GM19372 (cell line): ENCODE measurements at regions not wholly inside any gene's neighbourhood (a gene's known extent, or its start where the extent isn't known, plus 50 kb on each side); places are given as distances from the start of the nearest gene placed in this dataset.

Experiments
- ATAC-seq: cut with Tn5 transposase; IDR thresholded peaks from one replicate; pipeline ENCODE4 v1.9.1; 2021; ENCODE audit warnings: mild to moderate bottlenecking, low read depth, moderate library complexity; ENCODE audit not compliant: unreplicated experiment

DNA sequence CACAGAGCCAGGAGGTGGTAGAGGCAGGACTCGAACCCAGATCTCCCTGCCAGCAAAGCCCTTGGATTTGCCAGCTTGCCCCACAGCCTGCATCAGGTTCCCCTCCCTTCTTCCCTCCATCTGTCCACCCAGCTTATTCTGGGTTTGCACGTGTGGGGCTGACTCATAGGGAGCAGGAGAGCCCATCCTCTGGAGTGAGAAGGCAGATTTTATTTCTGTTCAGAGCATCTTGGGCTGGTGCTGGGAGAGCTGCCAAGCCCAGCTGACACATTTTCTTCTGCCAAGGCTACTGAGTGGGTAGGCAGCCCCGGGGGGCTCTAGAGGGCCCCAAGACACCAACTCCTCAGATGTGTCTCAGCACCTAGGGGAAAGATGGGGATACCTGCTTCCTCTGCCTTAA is 106.3 kb upstream of the CRHR1 start:
- no peak for ATAC-seq

DNA sequence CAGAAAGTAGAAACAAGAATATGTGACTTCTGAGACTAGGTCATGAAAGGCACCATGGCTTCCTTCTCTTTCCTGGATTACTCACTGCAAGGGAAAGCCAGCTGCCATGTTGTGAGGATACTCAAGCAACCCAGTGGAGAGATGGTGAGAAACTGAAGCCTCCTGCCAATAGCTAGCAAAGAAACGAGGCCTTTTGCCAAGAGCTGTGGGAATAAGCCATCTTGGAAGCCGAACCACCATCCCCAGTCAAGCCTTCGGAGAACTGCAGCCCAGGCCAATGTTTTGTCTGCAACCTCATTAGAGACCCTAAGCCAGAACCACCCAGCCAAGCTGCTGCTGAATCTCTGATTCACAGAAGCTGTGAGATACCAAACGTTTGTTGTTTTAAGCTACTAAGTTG is 104.7 kb upstream of the CRHR1 start:
- no peak for ATAC-seq

DNA sequence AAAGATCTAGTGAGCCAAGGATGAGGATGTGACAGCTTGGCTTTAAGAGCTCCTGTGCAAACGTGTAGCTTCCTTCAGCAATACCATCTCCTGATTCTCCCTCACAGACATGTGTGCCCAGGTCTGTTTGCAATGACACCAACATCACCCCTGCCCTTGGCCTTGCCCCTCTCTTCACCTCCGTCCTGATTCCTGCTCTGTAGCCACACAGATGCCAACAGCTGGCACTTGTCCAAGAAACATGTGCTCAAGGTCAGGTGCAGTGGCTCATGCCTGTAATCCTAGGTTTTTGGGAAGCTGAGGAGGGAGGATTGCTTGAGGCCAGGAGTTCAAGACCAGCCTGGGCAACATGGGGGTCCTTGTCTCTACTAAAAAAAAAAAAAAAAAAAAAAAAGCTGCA is 103.8 kb upstream of the CRHR1 start:
- no peak for ATAC-seq

DNA sequence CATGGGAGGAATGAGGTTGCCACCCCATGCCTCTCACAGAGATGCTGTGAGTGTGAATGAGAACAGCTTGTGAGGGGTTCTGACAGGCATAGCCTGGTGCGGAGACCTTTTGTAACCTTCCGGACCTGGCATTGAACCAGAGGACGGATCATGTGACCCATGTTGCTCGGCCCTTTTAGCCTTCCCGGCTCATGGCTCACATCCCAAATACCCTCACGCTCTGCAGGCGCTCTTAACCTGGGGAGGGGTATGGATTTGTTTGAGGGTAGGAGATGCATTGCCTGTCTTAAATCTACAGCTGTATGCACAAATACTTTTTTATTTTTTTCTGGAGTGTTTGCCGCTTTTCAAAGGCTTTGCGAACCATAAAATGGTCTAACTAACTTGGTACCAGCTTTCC is 102.4 kb upstream of the CRHR1 start:
- no peak for ATAC-seq

DNA sequence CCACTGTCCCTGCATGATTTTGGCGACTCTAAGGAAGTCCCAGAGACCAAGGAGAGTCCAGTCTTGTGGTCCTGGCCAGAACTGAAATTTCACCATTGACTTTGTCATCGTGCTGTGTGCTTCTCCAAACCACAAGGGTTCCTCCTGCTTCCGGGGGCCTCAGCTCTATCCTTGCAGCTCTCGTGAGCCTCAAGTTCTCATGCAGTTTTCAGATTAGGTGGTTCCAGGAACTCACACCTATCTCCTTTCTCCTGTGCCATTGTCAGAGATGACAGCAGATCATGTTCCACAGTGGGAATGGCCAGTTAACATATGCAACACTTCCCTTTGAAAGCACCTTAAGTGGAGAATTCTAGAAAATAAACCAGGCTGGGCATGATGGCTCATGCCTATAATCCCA is 97.9 kb upstream of the CRHR1 start:
- ATAC-seq, result no peak

DNA sequence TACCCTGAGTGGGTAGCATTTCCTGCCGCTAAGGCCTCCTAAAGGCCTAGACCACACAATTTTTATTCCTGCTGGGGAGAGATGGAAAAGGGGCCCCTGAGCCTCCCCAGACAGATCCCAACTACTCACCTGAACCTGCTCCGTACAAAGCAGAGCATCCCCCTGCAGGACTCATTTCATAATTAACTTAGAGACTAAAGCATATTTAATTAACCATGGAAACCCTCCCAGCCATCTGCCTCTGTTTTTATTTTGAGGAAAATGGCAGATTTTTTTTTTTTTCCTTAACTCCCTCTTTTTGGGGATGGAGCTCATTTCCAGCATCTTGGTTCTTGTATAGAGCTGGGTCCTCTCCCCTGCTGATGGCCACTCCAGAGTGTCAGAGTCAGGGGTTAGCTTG is 96.5 kb upstream of the CRHR1 start:
- ATAC-seq, result no peak

DNA sequence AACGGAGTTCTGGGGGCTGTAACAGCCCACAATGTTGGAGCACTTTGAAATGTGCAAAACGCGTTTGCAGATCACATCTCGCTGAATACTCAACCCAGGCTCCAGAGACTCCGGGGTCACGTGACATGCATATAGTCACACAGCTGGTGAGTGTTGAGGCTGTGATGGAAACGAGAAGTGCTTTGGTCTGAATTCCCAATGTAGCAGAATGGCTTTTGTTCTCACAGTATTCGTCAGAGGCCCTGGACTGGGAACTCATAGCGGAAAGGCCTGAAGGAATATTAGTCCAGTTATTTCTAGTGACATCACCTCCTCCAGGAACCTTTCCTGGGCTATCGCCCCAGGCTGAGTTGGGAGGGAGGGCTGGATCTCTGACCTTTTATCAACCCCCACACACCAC is 95.8 kb upstream of the CRHR1 start:
- no peak for ATAC-seq

DNA sequence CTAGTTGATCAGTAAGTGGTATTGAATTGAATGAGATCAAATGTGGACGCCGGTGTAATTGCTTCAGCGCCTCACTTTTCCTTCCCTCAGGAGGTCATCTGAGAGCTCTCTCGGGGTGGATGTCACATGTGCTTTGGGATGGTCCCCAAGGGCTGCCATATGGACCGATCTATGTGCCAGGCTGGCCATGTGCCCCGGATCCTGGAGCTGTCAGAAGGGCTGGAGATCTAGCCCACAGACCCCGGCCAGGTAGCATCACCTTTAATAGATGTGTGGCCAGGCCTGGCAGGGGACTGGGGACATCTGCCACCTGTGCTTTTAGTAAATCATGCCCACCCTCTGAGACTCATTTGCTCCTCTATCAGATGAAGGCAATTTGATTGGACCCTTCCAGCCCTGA is 95.3 kb upstream of the CRHR1 start:
- ATAC-seq, result no peak

DNA sequence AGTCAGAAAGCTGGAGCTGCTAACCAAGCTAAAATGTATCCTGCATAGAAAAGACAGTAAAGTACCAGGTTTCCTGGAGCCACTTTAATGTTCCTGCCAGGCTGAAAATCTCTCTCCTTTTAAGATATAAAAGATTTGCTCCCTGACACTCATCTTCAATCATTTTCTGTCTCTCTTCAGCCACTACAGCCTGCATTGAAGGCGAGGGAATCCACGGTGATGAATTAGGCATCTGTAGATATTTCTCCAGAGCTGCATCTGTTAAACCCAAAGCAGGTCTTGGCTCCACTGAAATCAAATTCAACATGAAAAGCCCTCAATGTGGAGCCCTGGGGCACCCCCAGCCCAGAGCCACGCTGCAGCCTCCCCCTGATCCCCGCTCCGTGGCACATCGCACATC is 94.7 kb upstream of the CRHR1 start:
- no peak for ATAC-seq

DNA sequence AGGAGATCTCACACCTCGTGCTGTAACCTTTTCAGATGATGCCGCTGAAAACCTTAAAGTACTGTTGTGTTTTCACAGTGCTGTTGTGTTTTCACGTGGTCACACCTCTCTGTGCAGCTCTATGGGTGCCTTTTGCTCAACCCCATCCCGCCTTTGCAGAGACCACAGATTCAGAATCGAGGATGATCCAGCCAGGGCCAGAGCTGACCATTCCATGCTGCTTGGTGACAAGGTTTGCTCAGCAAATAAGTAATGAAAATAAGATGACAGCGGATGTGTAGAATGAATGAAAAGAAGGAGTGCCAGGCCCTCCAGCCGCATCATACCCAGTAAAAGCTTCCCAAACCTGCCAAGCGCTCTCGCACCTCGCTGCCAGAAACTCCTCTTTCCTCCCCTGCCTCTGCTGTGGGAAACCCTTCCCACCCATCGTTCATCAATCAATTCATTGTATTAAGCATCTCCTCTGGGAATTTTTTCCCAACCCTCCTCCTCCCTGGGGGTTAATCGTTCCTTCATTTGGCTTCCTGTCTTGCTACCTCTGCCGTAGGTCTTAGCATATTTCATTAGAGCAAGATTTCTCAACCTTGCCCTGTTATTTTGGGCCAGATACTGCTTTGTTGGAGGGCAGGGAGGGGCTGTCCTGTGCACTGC is 93.4 kb upstream of the CRHR1 start:
- ATAC-seq, result no peak

DNA sequence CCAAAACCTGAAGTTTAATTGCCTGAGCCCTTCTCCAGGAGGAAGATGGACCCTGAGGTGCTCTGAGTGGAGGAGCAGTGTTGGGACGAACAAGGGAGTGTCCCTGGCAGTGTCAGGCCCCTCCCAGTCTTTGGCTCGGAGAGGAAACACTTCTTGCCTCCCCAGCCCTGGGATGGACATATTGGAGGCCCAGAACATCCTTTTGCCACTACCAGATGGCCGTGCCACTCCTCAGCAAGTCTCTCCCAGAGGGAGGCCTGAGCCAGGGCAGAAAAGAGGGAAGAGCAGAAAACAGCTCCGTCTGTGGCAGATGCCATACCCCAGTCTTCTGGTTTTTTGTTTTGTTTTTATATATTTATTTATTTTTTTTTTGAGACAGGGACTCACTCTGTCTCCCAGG is 91.5 kb upstream of the CRHR1 start:
- no peak for ATAC-seq

DNA sequence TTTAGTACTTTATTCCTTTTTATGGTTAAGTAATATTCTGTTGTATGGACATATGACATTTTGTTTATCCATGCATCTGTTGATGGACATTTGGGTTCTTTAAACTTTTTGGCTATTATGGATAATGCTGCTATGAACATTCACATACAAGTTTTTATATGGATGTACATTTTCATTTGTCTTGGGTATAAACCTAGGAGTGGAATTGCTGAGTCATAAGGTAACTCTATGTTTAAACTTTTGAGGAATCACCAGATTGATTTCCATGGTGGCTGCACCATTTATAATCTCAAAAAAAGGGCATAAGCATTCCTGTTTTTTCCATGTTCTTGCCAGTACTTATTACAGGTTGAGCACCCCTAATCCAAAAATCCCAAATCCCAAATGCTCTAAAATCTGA is 90.3 kb upstream of the CRHR1 start:
- ATAC-seq, result no peak

DNA sequence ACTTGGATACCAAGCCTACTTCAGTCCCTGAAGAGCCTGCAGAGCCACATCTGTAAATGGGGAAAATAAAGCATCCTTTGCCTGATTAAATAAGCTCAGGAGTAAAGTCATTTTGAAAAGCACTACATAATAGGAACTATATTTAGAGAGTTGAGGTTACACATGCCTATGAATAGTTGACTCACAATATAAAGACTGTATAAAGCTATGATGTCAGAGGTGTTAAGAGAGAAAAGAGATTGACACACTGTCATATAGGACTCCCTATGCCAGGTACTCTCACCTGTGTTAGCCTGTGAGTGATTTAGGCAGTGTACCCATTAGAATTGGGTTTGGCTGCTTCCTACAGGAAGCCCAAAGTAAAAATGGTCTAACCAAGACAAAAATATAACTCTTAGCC is 87.7 kb upstream of the CRHR1 start:
- no peak for ATAC-seq

DNA sequence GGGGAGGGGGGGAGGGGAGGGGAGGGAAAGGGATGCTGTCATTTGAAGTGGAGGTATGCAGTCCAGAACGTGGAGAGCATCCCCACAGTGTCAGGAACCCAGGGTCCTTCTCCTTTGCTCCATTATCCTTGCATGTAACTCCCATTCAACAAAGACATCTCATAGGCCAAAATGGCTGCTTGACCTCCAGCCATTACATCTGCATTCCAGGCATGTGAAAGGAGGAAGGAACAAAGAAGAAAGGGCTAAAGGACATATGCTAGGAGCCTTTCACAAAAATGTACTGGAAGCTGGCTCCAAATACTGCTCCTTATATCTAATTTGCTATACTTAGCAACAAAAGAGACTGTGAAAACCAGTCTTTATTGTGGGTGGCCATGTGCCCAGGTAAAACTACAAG is 87.0 kb upstream of the CRHR1 start:
- ATAC-seq, result no peak

DNA sequence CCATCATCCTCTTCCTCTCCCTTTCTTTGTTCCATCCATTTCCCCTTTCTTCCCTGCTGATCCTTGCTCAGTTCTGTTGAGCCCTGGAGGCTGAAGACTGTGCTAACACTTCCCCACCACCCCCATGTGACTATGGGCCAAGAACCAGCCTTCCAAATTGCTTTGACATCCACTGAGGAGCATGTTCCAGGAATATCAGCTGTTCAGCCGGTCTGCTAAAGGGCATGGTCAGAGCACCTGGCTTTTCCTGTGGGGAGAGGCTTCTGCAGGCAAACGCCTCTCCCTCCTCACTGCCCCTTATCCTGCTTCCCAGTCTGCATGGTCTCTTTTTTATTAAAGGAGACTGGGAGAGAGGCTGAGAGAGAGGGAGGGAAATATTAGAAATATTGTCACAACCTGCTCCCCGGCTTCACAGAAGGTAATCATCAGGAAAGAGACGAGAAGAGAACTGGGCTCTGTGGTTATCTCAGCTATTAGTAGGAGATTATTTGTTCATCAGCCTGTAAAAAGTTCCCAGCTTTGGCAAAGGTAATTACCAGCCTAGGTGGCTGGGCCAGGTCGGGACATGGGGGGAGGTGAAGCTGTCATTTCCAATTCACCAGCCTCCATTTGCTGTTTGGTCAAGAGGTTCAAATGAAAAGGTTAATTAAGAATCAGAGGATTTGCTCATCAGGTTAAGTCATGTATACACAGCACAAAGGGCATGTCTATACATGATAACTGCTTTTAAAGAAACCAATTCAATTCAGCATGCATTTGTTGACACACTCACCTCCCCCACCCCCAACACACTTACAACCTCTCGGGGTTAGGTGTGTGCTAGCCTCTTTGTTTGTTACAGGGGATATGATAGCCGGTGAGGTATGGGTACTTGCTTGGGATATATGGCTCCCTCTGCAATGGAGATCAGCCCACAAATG is 83.7 kb upstream of the CRHR1 start:
- ATAC-seq, result no peak

DNA sequence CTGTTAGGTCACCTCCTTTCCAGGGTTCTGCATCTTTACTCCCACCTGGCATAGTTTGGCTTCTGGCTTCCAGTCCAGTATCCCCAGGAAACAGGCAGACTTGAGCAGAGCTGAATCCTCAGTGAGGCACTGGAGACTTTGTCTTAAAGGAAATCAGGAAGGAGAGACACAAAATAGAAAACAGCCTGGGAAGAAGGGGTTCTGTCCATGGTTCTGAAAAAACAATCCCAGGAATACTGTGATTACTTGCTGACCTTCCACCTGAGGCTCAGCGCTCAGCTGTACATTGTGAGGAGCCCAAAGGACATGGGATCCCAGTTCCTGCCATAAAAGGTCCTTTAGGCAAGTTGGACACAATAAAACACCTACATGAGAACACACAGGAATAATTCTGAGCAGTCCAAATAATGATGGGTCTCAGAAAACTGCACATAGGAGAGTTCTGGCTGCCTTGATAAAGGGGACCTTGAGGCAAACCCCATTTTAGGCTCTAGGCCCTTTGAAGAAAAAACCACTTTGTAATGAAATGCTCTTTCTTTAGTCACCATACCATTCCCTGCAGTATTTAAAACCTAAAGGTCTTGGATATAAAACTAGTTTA is 81.4 kb upstream of the CRHR1 start:
- ATAC-seq, result no peak

DNA sequence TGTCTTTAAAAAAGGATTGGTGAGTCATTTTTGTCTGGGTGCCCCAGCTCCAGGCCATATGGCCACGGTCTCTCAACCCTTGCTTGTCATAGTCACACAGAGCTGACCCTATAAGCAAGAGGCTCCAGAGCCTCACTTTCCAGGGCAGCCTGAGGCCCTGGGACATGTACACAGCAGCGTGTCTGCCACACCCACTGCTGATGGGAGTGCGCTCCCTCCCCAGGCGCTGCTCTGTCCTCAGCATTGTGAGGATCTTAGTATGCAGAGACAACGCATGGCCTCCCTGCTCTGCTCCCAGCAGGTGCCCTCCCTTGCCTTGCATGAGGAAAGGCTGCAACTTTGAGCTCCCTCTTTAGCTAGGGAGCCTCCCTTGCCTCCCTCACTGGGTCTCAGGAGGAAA is 80.8 kb upstream of the CRHR1 start:
- no peak for ATAC-seq

DNA sequence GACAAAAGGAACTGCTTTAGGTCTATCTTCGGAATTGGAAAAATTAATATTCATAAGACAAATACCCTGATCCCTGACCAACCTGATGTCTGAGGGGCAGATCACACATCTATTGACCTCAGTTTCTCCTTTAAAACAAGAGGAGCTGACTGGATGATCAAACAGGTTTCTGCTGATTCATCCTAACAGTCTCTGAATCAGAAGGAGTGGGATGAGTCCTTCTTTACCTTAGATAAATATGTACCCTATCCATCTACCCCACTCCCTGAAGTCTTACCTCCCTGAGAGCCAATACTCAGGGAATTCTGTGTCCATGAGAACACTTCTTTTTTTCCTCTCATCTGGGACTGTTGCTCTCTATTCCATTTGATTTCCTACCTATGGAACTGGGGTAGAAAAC is 80.3 kb upstream of the CRHR1 start:
- ATAC-seq, result no peak

DNA sequence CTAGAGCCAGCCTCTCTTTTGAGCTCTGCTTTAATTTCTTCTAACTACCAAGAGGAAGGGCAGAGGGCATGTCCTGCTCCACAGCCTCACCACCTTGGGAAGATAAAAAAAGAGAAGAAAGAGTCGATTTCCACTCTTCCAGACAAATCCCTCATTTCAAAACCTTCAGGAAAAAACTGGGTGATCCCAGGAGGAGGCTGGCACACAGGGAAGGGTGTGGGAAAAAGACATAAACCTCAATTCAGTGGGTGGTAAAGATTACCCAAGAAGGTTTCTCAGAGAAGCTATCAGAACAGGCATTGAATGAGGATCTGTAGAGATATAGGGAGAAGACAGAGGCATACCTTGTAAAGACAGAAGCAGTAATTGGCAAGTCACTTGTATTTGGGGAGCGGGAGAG is 79.9 kb upstream of the CRHR1 start:
- ATAC-seq, result no peak

DNA sequence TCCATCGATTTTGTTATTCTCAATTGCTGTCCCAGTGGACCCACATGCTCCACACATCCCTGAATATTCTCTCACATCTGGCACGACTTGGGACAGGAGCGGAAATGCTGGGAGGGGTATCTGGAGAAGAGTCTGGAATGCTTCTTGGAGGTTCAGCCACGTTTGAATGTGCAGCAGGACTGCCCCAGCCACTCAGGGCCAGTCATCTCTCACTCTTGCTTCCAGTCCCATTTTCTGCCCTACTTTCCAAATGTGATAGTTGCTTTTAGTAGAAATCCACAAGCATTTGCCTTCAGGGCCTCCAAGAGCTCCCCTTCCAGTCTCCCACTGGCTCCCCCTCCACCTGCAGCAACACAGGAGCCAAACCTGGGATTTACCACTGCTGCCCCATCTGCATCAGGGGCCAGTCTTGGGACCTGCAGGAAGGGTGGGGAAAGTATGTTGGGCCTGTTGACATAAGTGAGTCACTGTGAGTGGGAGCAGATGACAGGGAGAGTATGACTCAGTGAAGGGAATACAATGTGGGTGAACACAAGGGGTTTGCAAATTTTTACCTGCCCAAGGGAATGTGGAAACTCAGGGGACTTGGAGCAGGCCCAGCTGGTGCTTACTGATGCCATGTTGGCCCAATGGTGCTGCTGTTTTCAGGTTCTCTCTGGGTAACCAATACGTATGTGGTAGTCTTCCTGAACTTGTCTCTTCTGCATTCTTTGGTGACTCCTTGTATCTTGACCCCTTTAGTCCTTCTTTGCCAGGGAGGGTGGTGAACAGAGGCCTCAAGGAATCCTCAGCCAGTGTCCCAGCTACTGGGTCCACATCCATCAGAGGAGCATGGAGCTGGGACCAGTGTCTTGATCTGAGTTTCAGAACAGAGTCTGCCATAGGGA is 78.8 kb upstream of the CRHR1 start:
- no peak for ATAC-seq

DNA sequence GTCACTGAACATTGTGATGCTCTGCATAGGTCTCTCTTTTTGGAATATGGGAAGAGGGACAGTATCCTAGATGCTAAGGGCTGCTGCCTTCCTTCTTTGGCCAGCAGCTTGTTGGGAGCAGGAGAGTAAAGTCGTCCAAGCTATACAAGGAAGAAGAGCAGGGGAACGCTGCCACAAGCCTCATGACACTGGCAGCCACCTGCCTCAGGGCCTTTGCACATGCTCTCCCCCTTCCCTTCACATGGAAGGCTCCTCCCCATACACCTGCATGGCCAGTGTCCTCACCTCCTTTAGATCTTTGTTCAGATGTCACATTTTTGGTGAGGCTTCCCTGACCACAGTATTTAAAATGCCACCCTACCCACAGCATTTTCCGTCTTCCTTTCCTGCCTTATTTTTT is 78.1 kb upstream of the CRHR1 start:
- no peak for ATAC-seq
